SK-N-SH (cell line): ENCODE measurements at regions not wholly inside any gene's neighbourhood (a gene's known extent, or its start where the extent isn't known, plus 50 kb on each side); places are given as distances from the start of the nearest gene placed in this dataset.

ENCODE experiments used
- CTCF ChIA-PET: fragments of 300-600, 350-600 bp; formaldehyde crosslinking; extraction: SDS; loops from one replicate; lab custom pipeline; 2021; lab: Yijun Ruan, JAX
- POLR2A ChIA-PET: fragments of 350-600 bp; sonication (Branson Sonifier 250); formaldehyde crosslinking; extraction: SDS; loops from one replicate; lab custom pipeline; 2020; ENCODE audit warnings: antibody characterized with exemption, inconsistent platforms; lab: Yijun Ruan, JAX
- DNase-seq: peaks from one replicate; pipeline ENCODE4 v3.0.0; 2012
- H2AFZ ChIP-seq: fragments of 200-600 bp; sonication (generic); 2 replicates; pipeline ENCODE4 v1.8.1; 2016; ENCODE audit warnings: antibody characterized with exemption, mild to moderate bottlenecking, low read depth
- H3F3A ChIP-seq: fragments of 200-600 bp; sonication (generic); replicated peaks from 2 replicates; pipeline ENCODE3; 2016; ENCODE audit warnings: antibody characterized with exemption, mild to moderate bottlenecking; ENCODE audit not compliant: insufficient read depth
- H3K27ac ChIP-seq, 2 experiments: fragments of 200-500 bp in 1 of 2; fragments of 200-600 bp in 1 of 2; sonication (Bioruptor generic) in 1 of 2; sonication (generic), shearing (Covaris generic) in 1 of 2; 2 replicates each; pipeline versions ENCODE4 v1.5.1 to v1.6.1; 2014 to 2016; ENCODE audit warnings: low read depth in 2 of 2, inconsistent platforms in 1 of 2, low read length in 1 of 2, mild to moderate bottlenecking in 1 of 2, mixed read lengths in 1 of 2
- H3K27me3 ChIP-seq: fragments of 200-600 bp; sonication (generic), shearing (Covaris generic); 2 replicates; pipeline ENCODE4 v1.6.1; 2016; ENCODE audit warnings: mixed run types; ENCODE audit not compliant: insufficient read depth
- H3K36me3 ChIP-seq, 2 experiments: fragments of 200-500 bp in 1 of 2; fragments of 200-600 bp in 1 of 2; sonication (Bioruptor generic) in 1 of 2; sonication (generic) in 1 of 2; replicated peaks in 1 of 2; 2 replicates each; pipeline versions ENCODE3 to v1.5.1; 2014 to 2016; ENCODE audit warnings: low read length in 1 of 2, mild to moderate bottlenecking in 1 of 2; ENCODE audit not compliant: insufficient read depth in 2 of 2, control insufficient read depth in 1 of 2
- H3K4me1 ChIP-seq, 2 experiments: fragments of 200-500 bp in 1 of 2; fragments of 200-600 bp in 1 of 2; sonication (Bioruptor generic) in 1 of 2; sonication (generic), shearing (Covaris generic) in 1 of 2; 2 replicates each; pipeline versions ENCODE4 v1.5.1 to v1.6.1; 2014 to 2016; ENCODE audit warnings: low read depth in 1 of 2, low read length in 1 of 2, mixed run types in 1 of 2; ENCODE audit not compliant: insufficient read depth in 2 of 2, control insufficient read depth in 1 of 2
- H3K4me2 ChIP-seq: fragments of 200-600 bp; sonication (generic), shearing (Covaris generic); 2 replicates; pipeline ENCODE4 v1.6.1; 2017; ENCODE audit warnings: mixed run types
- H3K4me3 ChIP-seq, 2 experiments: fragments of 200-500 bp in 1 of 2; fragments of 200-600 bp in 1 of 2; sonication (Bioruptor generic) in 1 of 2; sonication (generic), shearing (Covaris generic) in 1 of 2; 2 replicates each; pipeline versions ENCODE4 v1.5.1 to v1.8.1; 2014 to 2016; ENCODE audit warnings: low read depth in 2 of 2, inconsistent platforms in 1 of 2, low read length in 1 of 2, mild to moderate bottlenecking in 1 of 2, mixed read lengths in 1 of 2, moderate library complexity in 1 of 2
- H3K79me2 ChIP-seq: fragments of 200-600 bp; sonication (generic); 2 replicates; pipeline ENCODE4 v1.8.1; 2017; ENCODE audit warnings: mild to moderate bottlenecking; ENCODE audit not compliant: insufficient read depth
- H3K9ac ChIP-seq: fragments of 200-600 bp; sonication (generic); 2 replicates; pipeline ENCODE4 v1.6.1; 2017; ENCODE audit warnings: mixed run types
- H3K9me2 ChIP-seq: fragments of 200-600 bp; sonication (generic); 2 replicates; pipeline ENCODE4 v1.6.1; 2017; ENCODE audit warnings: mixed run types
- H3K9me3 ChIP-seq: fragments of 200-600 bp; sonication (generic); 2 replicates; pipeline ENCODE4 v1.6.1; 2017; ENCODE audit warnings: mixed run types, mild to moderate bottlenecking, moderate library complexity
- H4K20me1 ChIP-seq: fragments of 200-600 bp; sonication (generic); 2 replicates; pipeline ENCODE4 v1.6.1; 2017; ENCODE audit warnings: mild to moderate bottlenecking, mixed run types; ENCODE audit not compliant: insufficient read depth
- FOXJ3 ChIP-seq: sonication (generic); formaldehyde crosslinking; IDR thresholded peaks from 2 replicates; pipeline ENCODE4 v1.5.1; 2020; ENCODE audit warnings: mild to moderate bottlenecking, missing genetic modification reagents
- FOXM1 ChIP-seq: IDR thresholded peaks from 2 replicates; pipeline ENCODE4 v1.4.0; 2012; ENCODE audit warnings: low read depth, mild to moderate bottlenecking
- GABPA ChIP-seq: IDR thresholded peaks from 2 replicates; pipeline ENCODE4 v1.4.0; 2012; ENCODE audit warnings: low read depth, mild to moderate bottlenecking
- JUND ChIP-seq: IDR thresholded peaks from 2 replicates; pipeline ENCODE4 v1.4.0; 2012
- NFIC ChIP-seq: IDR thresholded peaks from 2 replicates; pipeline ENCODE4 v1.4.0; 2012; ENCODE audit warnings: borderline replicate concordance
- RXRA ChIP-seq: IDR thresholded peaks from 2 replicates; pipeline ENCODE4 v1.4.0; 2012; ENCODE audit warnings: low read depth, mild to moderate bottlenecking, borderline replicate concordance
- SIN3A ChIP-seq: IDR thresholded peaks from 2 replicates; pipeline ENCODE4 v1.6.1; 2012; ENCODE audit warnings: low read depth, mild to moderate bottlenecking, low read length, moderate library complexity, borderline replicate concordance
- SMC3 ChIP-seq: IDR thresholded peaks from 2 replicates; pipeline ENCODE4 v1.6.1; 2012; ENCODE audit warnings: low read depth, low read length, improper control_type of control experiment
- TEAD4 ChIP-seq: IDR thresholded peaks from 2 replicates; pipeline ENCODE4 v1.4.0; 2012; ENCODE audit warnings: mild to moderate bottlenecking, borderline replicate concordance; ENCODE audit not compliant: insufficient read depth
- WGBS: methylation state at CpG from one replicate; pipeline ENCODE4 v1.1.6; 2017; ENCODE audit warnings: low lambda C conversion rate; 5-methylcytosine and 5-hydroxymethylcytosine counted together
- TF ChIP-seq, protein P1 (sequence below): IDR thresholded peaks from 2 replicates; pipeline ENCODE4 v1.6.1; 2012; ENCODE audit warnings: mild to moderate bottlenecking, low read depth, low read length, moderate library complexity
- TF ChIP-seq, protein P2 (sequence below): IDR thresholded peaks from 2 replicates; pipeline ENCODE4 v1.4.0; 2012; ENCODE audit warnings: low read depth, borderline replicate concordance
- TF ChIP-seq, protein P3 (sequence below): IDR thresholded peaks from 2 replicates; pipeline ENCODE4; 2012
- TF ChIP-seq, protein P4 (sequence below): fragments of 200-600 bp; sonication (generic); IDR thresholded peaks from 2 replicates; pipeline ENCODE4 v1.6.1; 2017; ENCODE audit warnings: antibody characterized with exemption, mild to moderate bottlenecking, moderate library complexity
- TF ChIP-seq, protein P5 (sequence below): IDR thresholded peaks from 2 replicates; pipeline ENCODE4 v1.4.0; 2012; ENCODE audit warnings: low read depth
- TF ChIP-seq, protein P6 (sequence below): fragments of 150-350 bp; IDR thresholded peaks from 2 replicates; pipeline ENCODE4 v1.6.1; 2017; ENCODE audit warnings: antibody characterized with exemption, low read length, low read depth, borderline replicate concordance

DNA sequence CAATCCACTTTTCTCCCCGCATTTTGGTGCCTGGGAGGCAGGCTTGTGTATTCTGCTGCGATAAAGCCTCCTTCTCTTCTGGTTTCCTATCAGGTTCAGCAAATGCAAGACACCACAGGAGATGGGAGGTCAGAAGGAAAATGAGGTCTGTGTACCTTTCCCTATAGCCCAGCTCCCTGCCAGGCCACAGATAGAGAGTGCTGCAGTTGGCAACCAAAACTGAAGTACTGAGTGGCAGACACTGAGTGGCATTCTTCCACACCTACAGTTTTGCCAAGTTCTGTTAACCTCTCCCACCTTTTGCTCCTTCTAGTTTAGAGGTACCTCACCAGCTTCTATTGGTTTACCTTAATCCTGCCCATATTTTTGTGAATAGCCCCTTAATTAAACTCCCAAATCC lies 948.4 kb downstream of the SORCS1 start:
- TF ChIP-seq, protein P1, sequence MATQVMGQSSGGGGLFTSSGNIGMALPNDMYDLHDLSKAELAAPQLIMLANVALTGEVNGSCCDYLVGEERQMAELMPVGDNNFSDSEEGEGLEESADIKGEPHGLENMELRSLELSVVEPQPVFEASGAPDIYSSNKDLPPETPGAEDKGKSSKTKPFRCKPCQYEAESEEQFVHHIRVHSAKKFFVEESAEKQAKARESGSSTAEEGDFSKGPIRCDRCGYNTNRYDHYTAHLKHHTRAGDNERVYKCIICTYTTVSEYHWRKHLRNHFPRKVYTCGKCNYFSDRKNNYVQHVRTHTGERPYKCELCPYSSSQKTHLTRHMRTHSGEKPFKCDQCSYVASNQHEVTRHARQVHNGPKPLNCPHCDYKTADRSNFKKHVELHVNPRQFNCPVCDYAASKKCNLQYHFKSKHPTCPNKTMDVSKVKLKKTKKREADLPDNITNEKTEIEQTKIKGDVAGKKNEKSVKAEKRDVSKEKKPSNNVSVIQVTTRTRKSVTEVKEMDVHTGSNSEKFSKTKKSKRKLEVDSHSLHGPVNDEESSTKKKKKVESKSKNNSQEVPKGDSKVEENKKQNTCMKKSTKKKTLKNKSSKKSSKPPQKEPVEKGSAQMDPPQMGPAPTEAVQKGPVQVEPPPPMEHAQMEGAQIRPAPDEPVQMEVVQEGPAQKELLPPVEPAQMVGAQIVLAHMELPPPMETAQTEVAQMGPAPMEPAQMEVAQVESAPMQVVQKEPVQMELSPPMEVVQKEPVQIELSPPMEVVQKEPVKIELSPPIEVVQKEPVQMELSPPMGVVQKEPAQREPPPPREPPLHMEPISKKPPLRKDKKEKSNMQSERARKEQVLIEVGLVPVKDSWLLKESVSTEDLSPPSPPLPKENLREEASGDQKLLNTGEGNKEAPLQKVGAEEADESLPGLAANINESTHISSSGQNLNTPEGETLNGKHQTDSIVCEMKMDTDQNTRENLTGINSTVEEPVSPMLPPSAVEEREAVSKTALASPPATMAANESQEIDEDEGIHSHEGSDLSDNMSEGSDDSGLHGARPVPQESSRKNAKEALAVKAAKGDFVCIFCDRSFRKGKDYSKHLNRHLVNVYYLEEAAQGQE: no peak
- TF ChIP-seq, protein P2, sequence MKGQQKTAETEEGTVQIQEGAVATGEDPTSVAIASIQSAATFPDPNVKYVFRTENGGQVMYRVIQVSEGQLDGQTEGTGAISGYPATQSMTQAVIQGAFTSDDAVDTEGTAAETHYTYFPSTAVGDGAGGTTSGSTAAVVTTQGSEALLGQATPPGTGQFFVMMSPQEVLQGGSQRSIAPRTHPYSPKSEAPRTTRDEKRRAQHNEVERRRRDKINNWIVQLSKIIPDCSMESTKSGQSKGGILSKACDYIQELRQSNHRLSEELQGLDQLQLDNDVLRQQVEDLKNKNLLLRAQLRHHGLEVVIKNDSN: no peak
- no peak for TF ChIP-seq FOXM1
- TF ChIP-seq JUND: no peak
- TF ChIP-seq, protein P3, sequence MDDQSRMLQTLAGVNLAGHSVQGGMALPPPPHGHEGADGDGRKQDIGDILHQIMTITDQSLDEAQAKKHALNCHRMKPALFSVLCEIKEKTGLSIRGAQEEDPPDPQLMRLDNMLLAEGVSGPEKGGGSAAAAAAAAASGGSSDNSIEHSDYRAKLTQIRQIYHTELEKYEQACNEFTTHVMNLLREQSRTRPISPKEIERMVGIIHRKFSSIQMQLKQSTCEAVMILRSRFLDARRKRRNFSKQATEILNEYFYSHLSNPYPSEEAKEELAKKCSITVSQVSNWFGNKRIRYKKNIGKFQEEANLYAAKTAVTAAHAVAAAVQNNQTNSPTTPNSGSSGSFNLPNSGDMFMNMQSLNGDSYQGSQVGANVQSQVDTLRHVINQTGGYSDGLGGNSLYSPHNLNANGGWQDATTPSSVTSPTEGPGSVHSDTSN: no peak
- TF ChIP-seq, protein P4, sequence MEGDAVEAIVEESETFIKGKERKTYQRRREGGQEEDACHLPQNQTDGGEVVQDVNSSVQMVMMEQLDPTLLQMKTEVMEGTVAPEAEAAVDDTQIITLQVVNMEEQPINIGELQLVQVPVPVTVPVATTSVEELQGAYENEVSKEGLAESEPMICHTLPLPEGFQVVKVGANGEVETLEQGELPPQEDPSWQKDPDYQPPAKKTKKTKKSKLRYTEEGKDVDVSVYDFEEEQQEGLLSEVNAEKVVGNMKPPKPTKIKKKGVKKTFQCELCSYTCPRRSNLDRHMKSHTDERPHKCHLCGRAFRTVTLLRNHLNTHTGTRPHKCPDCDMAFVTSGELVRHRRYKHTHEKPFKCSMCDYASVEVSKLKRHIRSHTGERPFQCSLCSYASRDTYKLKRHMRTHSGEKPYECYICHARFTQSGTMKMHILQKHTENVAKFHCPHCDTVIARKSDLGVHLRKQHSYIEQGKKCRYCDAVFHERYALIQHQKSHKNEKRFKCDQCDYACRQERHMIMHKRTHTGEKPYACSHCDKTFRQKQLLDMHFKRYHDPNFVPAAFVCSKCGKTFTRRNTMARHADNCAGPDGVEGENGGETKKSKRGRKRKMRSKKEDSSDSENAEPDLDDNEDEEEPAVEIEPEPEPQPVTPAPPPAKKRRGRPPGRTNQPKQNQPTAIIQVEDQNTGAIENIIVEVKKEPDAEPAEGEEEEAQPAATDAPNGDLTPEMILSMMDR: no peak
- TF ChIP-seq NFIC: no peak
- TF ChIP-seq SMC3: no peak
- no peak for TF ChIP-seq GABPA
- TF ChIP-seq, protein P5, sequence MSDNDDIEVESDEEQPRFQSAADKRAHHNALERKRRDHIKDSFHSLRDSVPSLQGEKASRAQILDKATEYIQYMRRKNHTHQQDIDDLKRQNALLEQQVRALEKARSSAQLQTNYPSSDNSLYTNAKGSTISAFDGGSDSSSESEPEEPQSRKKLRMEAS: no peak
- TF ChIP-seq FOXJ3 (CRISPR knock-in tag): no peak
- TF ChIP-seq RXRA: no peak
- no peak for TF ChIP-seq TEAD4
- TF ChIP-seq, protein P6, sequence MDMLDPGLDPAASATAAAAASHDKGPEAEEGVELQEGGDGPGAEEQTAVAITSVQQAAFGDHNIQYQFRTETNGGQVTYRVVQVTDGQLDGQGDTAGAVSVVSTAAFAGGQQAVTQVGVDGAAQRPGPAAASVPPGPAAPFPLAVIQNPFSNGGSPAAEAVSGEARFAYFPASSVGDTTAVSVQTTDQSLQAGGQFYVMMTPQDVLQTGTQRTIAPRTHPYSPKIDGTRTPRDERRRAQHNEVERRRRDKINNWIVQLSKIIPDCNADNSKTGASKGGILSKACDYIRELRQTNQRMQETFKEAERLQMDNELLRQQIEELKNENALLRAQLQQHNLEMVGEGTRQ: no peak
- no peak for TF ChIP-seq SIN3A
- TF ChIP-seq, all 33 proteins: peak for 0
- no peaks in the 10 kb centered on the region for H3K9me2 ChIP-seq
- H3K9me3 ChIP-seq: no peaks in the 10 kb centered on the region
- H2AFZ ChIP-seq: no peak overlapping the region
- no peaks in the 10 kb centered on the region for H3K27me3 ChIP-seq
- POLR2A ChIA-PET: no interaction called here
- H3K79me2 ChIP-seq: no peaks in the 10 kb centered on the region
- H3K4me2 ChIP-seq: no peak overlapping the region
- H3K9ac ChIP-seq: no peak overlapping the region
- H3K27ac ChIP-seq: no peak overlapping the region
- no peak for DNase-seq
- 26% methylated on average over 2 of the region's 2 CpGs for WGBS
- CTCF ChIA-PET: no interaction called here
- H3K4me3 ChIP-seq: no peak overlapping the region
- no peaks in the 10 kb centered on the region for H3K4me1 ChIP-seq
- no peaks in the 10 kb centered on the region for H4K20me1 ChIP-seq
- no peaks in the 10 kb centered on the region for H3F3A ChIP-seq
- H3K36me3 ChIP-seq: no peaks in the 10 kb centered on the region
